ENCODE measurements at regions not wholly inside any gene's neighbourhood (a gene's known extent, or its start where the extent isn't known, plus 50 kb on each side); places are given as distances from the start of the nearest gene placed in this dataset.
A peak's percentile ranks its signal among the peaks of the same experiment; 100 is the strongest.

DNA sequence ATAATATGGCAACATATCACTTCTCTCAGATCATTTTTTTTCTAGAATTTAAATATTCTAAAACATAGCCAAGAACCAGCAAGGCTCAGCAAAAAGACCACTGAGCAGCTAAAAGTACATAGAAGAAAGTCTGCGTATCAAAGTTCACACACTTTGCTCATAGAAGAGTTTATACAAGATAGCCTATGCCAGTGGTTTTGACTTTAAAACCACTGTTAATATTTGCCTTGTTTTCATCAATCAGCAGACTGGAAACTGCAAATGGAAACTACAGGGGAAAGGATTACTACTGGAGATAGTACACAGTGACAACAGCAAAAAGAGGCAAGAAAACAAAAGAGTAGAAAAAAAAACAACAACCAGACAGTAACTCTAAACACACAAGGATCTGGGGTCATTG, 483.3 kb downstream of the ZSWIM6 start:
- Histone ChIP-seq H3K36me3 (no peaks in the 10 kb centered on the region), H3K27ac (no peak overlapping the region), H3K4me1 (peaks cover 0 to 9% (median 0%) of the 10 kb centered on the region in 9 donors), H3K9me3 (no peaks in the 10 kb centered on the region), H3K27me3 (peaks cover 0 to 43% (median 19%) of the 10 kb centered on the region in 7 donors), H3K4me3 (no peak overlapping the region)
- 97 to 100% methylated on average over 1 of the region's 1 CpG for WGBS, 2 donors
- intact Hi-C loops (cut with DNase I) = loop anchor here in 2 of 10 donors (10.0 kb wide), 3 partner anchors 541 to 861 kb away; partner anchors contain the start of gene SMIM15 (in 1 of the 2)
- no peak for DNase-seq
- TF ChIP-seq CTCF (IDR thresholded peaks at IDR 0.05) = no peak
- ATAC-seq = no peak

GRCh38 chr5:61816146-61816545, 484.1 kb downstream of the ZSWIM6 start:
- WGBS, 2 donors = 59 to 65% methylated on average over 9 of the region's 9 CpGs
- no peak for DNase-seq
- no peak for ATAC-seq
- Histone ChIP-seq H3K36me3 (no peaks in the 10 kb centered on the region), H3K4me3 (no peak overlapping the region), H3K27ac (no peak overlapping the region), H3K27me3 (peaks cover 0 to 43% (median 19%) of the 10 kb centered on the region in 7 donors), H3K4me1 (peaks cover 0 to 9% (median 0%) of the 10 kb centered on the region in 9 donors), H3K9me3 (no peaks in the 10 kb centered on the region)
- no peak for TF ChIP-seq CTCF (IDR thresholded peaks at IDR 0.05)
- intact Hi-C loops (cut with DNase I) = loop anchor here in 2 of 10 donors (10.0 kb wide), 3 partner anchors 541 to 861 kb away; partner anchors contain the start of gene SMIM15 (in 1 of the 2)

GRCh38 chr5:61816585-61817450, 484.8 kb downstream of the ZSWIM6 start:
- Histone ChIP-seq H3K36me3 (no peaks in the 10 kb centered on the region), H3K4me1 (peaks cover 0 to 9% (median 0%) of the 10 kb centered on the region in 9 donors), H3K4me3 (no peak overlapping the region), H3K9me3 (no peaks in the 10 kb centered on the region), H3K27ac (no peak overlapping the region), H3K27me3 (peaks cover 0 to 38% (median 19%) of the 10 kb centered on the region in 7 donors)
- DNase-seq (no peak), ATAC-seq (no peak)
- TF ChIP-seq CTCF (IDR thresholded peaks at IDR 0.05) = no peak
- intact Hi-C loops (cut with DNase I) = loop anchor here in 2 of 10 donors (10.0 kb wide), 3 partner anchors 542 to 862 kb away; partner anchors contain the start of gene SMIM15 (in 1 of the 2)
- 48 to 49% methylated on average over 11 of the region's 11 CpGs for WGBS, 2 donors

DNA sequence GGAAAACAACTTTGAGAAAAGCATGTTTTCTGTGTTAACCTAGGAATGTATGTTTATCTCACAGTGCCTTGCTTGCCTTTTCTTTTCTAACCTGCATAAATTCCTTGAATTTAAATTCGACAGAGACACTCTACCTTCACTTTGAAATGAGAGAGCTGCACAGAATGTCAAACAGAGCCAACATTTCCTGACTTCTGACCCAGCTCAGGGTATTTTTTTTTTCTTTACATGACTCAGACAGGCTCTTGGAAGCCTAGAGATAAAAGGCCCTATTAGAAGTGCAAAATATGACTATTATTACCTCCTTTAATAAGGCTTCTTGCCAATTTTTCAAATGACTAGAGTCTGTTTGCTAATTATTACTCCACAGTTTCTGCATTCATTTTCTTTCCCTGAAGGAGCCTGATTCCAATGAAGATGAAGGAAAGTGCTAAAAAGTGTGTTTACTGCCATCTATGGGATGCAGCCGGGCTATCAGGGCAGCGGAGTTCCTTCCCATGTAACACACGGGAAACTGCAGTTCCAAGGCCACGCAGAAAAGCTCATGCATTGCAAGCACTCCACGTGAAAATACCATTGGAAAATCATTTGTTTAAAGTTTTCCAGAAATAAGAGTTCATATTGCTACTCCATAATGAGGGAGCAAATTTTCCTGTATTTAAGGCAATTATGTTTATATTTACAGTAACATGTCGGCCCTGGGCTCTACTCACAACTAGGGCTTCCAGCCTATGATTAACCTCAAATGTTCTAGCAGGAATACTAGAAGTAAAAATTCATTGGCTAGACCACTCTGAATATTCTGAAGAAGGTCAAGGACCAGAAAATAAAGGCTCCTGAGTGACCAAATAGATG, 485.6 kb downstream of the ZSWIM6 start:
- no peak overlapping the region for H3K27ac ChIP-seq
- 19 to 25% methylated on average over 7 of the region's 7 CpGs for WGBS, 2 donors
- peaks cover 0 to 37% (median 16%) of the 10 kb centered on the region in 7 donors for H3K27me3 ChIP-seq
- DNase-seq = peak in 1 of 2 donors; percentile 29
- ATAC-seq = peak in 4 of 8 donors; percentile 51 to 74 (median 60)
- peaks cover 0 to 9% (median 0%) of the 10 kb centered on the region in 9 donors for H3K4me1 ChIP-seq
- no peak overlapping the region for H3K4me3 ChIP-seq
- intact Hi-C loops (cut with DNase I) = loop anchor here in 2 of 10 donors (10.0 kb wide), 3 partner anchors 543 to 863 kb away; partner anchors contain the start of gene SMIM15 (in 1 of the 2)
- H3K36me3 ChIP-seq = no peaks in the 10 kb centered on the region
- H3K9me3 ChIP-seq = no peaks in the 10 kb centered on the region
- TF ChIP-seq CTCF (IDR thresholded peaks at IDR 0.05) = peak in 8 of 9 donors; percentile 21 to 72 (median 62)
